ENCODE measurements at regions not wholly inside any gene's neighbourhood (a gene's known extent, or its start where the extent isn't known, plus 50 kb on each side); places are given as distances from the start of the nearest gene placed in this dataset.

DNA sequence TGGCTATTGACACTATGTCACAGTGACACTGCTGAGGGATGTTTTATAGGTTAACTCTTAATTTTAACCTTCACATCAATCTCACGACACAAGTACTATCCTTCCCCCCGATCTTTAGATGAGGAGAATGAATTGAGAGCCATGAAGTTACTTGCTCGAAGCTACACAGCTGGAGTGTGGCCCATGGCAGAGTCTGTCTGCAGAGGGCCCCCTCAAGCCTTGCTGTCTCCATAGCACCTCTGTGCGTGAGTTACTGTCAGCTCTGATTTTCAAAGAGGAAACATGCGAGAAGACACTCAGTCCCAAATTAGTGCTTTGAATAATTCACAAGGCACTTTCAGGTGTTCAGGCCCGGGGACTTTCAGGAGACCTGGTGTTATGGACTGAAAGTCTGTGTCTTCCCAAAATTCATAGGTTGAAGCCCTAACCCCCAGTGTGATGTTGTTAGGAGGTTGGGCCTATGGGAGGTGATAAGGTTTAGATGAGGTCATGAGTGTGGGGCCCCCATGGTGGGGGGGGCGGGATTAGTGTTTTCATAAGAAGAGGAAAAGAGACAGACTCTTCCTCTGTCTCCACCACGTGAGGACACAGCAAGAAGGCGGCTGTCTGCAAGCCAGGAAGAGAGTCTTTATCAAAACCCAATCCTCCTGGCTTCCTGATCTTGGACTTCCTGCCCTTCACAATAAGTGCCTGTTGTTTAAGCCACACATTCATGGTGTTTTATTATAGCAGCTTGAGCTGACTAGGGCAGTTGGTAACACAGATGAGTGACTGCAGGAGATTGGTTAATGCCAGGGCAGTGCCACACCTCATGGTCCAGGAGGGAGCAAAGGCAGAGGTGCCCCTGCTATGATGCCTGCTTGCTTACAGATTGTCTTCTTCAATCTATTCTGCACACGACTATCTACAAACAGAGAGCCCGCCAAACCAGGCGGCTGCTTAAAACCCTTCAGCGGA is 281.8 kb downstream of the HAPSTR1 start:
- no peak for DNase-seq (ENCODE audit: low read depth in 2 of 2)

DNA sequence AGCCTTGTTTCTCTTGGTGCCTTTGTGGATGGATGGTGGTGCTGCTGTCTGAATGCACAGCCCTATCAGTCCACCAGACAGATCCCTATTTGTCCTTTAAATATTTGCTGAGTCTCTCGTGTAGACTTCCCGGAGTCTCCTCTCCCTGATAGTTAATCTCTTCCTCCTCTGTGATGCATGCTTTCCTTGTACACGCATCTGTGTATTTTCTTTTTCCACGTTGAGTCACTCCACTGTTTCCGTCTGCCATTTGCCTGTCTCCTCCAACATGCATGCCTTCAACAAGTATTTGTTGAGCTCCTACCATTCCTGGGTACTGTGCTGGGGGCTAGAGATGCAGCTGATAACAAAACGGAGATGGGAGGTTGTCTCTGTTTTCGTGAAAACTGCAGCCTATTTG is 282.6 kb downstream of the HAPSTR1 start:
- no peak for DNase-seq (ENCODE audit: low read depth in 2 of 2)

DNA sequence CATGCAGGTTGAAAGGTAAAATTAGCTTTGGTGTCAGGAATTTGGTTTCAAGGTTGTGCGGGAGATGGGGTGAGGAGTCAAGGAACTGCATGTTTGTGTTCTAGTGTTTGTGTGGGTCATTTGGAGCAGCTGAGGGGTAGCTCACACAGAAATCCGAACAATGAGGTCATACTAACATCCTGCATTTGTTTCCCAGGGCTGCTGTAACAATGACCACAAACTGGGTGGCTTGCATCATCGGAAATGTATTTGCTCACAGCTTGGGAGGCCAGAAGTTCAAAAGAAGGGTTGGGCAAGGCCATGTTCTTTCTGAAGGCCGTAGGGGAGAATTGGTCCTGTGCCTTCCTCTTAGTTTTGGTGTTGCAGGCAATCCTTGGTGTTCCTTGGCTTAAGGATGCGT is 287.4 kb downstream of the HAPSTR1 start:
- no peak for DNase-seq (ENCODE audit: low read depth in 2 of 2)

GRCh38 chr16:9380221-9380620 is 288.8 kb downstream of the HAPSTR1 start:
- DNase-seq (ENCODE audit: low read depth in 2 of 2): no peak

DNA sequence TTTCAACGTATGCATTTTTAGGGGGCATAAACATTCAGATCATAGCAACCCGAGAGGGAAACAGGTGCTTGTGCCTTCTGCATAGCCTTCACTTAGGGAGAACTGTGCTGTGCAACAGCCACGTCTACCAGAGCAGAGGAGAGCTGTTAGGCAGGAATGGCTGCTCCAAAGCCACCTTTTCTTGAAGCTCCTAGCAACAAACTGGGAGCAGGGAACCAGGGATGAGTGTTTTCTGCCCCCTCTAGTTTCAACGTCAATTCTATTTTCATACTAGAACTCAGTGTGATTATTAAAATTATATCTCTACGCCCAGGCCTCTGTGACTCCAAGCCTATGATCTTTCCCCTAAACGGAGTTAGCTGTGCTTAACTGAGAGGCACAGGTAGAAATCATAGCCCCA is 290.0 kb downstream of the HAPSTR1 start:
- no peak for DNase-seq (ENCODE audit: low read depth in 2 of 2)

DNA sequence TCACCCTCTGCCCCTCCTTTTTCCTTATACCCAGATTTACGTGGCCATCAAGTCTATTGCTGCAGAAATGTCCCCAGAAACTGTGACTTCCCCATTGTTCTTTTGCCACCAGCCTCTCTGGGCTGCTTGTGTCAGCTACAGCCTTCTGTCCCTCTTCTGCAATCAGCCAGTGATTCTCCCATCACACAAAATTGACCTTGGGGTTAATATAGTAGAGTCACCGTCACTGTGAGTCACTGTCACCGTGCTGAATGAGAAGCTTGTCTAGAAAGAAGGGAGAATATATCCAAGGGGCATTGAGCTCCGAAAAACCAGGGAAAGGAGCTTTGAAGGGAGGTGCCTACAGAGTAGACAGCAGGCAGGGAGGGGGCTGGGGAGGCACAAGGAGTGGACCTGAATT is 290.5 kb downstream of the HAPSTR1 start:
- DNase-seq (ENCODE audit: low read depth in 2 of 2): no peak

- DNase-seq (ENCODE audit: low read depth in 2 of 2): no peak
Observed at GRCh38 chr16:9383281-9383680, 291.8 kb downstream of the HAPSTR1 start.

DNA sequence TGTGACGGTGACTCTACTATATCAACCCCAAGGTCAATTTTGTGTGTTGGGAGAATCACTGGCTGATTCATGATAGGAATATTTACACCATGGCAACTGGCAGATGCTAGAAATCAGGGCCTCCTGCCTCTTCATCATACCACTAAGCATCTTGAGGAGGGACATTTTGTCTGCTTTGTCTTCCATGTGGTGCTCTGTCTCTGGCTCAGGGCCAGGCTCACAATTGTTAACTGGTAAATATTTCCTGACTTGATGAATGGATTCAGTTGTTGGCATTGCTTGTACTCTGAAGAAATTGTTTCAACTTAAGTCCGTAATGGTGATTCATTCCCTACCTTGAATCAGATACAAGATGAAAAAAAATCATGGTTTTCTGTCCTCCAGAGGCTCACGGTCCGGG is 292.7 kb downstream of the HAPSTR1 start:
- no peak for DNase-seq (ENCODE audit: low read depth in 2 of 2)

DNA sequence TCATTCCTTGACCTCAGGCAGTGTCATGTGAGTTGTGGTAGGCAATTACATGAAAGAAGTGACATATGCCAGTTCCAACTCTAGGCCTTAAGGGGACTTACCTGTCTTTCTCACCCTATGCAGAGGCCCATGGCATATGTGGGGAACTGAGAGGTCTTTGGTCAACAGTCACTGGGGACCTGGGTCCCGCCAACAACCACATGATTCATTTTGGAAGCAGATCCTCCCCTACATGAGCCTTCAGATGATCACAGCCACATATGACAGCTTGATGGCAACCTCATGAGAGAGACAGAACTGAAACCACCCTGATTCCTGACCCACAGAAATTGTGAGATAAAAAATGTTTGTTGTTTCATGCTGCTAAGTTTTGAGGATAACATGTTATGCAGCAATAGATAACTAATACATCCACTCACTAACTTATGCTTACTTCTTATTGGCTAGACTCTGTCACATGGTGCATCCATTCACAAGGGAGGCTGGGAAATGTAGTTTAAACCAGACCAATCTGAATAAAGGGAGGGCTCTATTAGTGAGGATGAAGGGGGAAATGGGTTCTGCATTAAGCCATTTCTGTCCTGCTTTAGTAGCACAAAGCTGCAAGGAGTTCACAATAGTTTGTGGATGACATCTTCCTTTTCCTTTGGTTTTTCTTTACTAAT is 298.2 kb downstream of the HAPSTR1 start:
- DNase-seq (ENCODE audit: low read depth in 2 of 2): no peak

- DNase-seq (ENCODE audit: low read depth in 2 of 2): no peak
Observed at GRCh38 chr16:9392956-9393355, 301.5 kb downstream of the HAPSTR1 start.

GRCh38 chr16:9393591-9393990 is 302.1 kb downstream of the HAPSTR1 start:
- DNase-seq (ENCODE audit: low read depth in 2 of 2): no peak

GRCh38 chr16:9395958-9396359 is 304.5 kb downstream of the HAPSTR1 start:
- DNase-seq (ENCODE audit: low read depth in 2 of 2): no peak

DNA sequence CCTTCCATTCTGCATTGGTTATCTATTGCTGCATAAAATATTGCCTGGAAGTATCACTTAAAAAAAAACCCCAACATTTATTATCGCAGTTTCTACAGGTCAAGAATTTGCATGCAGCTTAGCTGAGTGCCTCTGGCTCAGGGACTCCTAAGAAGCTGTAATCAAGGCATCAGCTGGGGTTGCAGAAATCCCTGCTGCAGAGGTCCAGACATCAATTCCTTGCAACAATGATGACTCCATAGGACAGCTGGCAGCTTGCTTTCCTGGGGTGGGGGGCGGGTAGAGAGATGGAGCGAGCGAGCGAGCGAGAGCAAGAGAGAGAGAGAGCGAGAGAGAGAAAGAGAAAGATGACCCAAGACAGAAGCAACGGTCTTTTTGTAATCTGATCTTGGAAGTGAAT is 308.1 kb downstream of the HAPSTR1 start:
- no peak for DNase-seq (ENCODE audit: low read depth in 2 of 2)

DNA sequence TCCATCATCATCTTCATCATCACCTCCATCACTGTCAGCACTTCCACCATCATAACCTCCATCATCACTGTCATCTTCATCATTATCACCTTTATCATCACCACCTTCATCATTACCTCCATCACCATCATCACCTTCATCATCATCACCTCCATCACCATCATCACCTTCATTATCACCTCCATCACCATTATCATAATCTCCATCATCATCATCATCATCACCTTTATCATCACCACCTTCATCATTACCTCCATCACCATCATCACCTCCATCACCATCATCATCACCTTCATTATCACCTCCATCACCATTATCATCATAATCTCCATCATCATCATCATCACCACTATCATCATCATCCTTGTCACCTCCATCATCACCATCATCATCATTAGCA is 309.7 kb downstream of the HAPSTR1 start:
- DNase-seq (ENCODE audit: low read depth in 2 of 2): no peak

DNA sequence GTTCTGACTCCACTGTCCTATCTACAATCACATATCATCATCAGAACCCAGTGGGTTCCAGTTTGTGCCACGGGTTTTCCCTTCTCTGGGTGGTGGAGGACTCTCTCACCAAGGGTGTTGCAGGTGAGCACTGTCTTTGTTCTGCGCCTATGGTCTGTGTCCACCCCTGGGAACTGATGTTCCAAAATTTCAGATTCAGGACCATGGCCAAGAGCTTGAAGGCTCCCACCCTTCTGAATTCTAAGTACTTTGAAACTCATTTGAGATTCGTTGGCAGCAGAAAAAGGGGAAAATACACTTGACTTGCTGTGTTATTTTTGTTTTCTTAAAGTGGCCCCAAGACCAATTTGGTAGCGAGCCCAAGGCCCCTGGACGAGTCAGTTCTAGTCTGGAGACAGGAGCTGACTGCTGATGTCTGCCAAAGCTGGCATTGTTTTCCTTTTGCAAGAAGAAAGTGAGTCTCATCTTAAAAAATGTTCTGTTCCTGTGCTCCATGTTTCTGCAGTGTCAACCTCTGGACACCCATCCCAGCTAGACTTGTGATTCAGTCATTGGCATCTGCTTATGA is 310.9 kb downstream of the HAPSTR1 start:
- DNase-seq (ENCODE audit: low read depth in 2 of 2): no peak

GRCh38 chr16:9404811-9405210 is 313.4 kb downstream of the HAPSTR1 start:
- no peak for DNase-seq (ENCODE audit: low read depth in 2 of 2)

DNA sequence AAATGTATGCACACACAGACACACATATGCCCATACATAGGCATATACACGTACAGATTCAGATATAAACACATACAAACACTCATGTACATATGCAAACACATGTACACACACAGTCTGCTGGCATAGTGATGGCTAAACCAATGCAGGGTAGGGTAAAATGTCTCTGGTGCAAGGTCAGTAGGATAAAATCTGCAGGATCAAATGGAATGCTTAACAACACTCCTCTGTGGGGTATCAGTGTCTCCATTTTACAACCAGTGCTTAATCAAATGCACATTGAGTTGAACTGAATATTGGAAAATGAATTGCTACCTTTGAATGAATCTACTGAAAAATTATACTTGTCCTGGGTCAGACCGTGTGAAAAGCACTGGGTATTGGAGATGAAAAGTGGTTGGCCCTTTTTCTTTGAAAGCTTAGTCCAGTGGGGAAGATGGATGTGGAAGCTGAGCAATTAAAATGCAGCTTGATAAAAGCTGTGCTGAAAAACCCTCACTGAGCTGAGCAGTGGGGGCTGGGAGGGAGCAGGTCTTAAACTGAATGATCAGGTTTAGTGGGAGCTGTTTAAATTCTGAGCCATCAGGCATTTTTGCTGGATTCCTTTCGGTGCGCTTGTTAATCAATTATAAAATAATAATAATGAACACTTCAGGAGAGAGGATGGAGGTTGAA is 314.7 kb downstream of the HAPSTR1 start:
- DNase-seq (ENCODE audit: low read depth in 2 of 2): no peak

GRCh38 chr16:9407206-9407758 is 315.8 kb downstream of the HAPSTR1 start:
- no peak for DNase-seq (ENCODE audit: low read depth in 2 of 2)

- DNase-seq (ENCODE audit: low read depth in 2 of 2): no peak
Observed at GRCh38 chr16:9408297-9408878, 316.9 kb downstream of the HAPSTR1 start.

DNA sequence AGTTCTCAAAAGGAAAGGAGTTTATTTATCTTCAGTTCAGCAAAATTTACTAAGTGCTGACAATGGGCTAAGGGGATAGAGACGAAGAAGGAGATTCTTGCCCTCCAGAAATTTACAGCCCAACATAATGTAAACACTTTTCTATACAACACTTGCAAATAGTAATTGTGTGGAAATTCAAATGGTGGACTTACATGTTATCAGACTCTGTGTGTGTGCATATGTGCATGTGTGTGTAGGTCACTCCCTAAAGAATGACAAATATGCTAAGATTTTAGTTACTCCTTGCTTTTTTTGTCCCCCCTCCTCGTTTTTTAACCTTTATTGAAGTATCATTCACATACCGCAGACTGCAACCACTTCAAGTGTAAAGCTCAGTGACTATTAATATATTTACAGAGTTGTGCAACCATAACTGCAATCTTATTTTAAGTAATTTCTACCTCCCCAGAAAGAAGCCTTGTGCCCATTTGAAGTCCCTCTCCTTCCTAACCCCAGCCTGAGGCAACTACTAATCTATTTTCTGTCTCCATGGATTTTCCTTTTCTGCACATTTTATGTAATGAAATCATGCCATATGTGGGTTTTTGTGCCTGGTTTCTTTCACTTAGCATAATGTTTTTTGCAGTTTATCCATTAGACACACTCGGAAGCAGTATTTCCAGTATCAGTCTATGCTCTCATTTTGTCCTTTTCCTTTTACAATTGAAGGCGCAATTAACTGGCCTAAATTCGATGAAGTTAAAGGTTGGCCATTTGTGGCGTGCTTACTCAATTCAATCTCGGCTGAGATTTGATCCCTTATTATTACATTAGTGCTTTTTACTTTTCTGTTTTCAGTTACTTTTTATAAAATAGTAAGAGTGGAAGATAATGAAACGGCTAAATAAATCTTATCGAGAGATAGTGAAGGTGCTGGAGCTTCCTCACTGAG is 318.4 kb downstream of the HAPSTR1 start:
- no peak for DNase-seq (ENCODE audit: low read depth in 2 of 2)

Data from fibroblast of skin of left quadriceps (primary cell).